NCI-H1694 (cell line): ENCODE measurements at regions not wholly inside any gene's neighbourhood (a gene's known extent, or its start where the extent isn't known, plus 50 kb on each side); places are given as distances from the start of the nearest gene placed in this dataset.

ENCODE experiments used
- DNase-seq: peaks from one replicate; lab custom pipeline; 2025; lab: John Stamatoyannopoulos, UW

DNA sequence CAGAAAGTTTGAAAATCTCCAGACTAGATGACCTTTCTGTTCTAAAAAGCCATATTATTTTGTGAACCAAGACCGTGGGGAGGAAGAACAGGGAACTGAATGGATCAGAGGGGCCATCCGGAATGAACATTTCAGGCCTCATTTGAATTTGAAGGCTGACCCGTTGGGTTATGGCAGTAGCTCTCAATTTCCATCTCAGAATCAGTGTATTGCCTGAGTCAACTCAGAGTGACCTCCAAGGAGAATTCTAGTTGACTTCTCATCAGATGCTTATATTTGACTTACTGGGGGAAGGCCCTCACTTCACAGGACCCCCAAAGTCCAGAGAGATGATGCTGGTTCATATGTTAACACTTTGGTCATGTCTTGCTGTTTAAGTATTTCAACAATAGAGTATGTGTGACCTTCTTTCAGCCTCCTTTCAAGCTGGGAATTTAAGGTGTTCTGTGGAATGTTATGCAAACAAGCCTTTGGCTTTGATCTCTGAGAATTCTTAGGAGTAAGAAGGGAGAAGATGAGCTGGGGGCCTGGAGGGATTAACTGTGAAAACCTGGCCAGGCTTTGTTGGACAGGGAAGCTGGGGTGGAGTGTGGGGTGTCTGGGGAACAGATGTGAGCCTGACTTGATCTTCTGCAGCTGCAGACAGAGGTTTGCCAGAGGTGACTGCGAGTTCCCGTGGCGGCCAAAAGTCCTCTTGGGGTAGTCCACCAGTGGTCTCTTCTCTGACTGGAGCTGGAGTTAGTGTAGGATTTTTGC is 111.2 kb upstream of the RGMA start:
- DNase-seq = no peak

DNA sequence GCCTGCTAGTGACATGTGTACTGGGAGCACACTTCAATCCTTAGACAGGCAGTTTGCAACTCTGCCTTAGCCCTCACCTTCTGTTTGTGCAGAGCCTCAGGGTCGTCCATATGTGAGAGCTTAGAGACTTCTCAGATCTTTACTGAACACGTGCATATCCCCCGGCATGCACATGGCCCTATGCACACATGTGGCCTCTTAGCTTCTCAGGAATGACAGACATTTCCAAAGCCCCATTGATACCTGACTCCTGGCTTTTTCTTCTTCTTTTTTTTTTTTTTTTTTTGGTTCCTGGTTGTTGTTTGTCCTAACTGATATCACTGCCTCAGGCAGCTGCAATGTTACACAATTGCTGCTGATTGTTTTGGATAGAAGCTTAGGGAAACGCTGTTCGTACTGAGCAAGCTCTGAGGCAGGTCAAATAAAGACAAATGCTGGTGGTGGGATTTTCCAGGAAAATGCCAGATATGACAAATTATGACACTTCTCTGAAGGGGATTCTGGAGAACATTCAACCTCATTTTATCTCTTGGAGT is 107.2 kb upstream of the RGMA start:
- no peak for DNase-seq

GRCh38 chr15:93195109-93195508 is 106.1 kb upstream of the RGMA start:
- DNase-seq = no peak

DNA sequence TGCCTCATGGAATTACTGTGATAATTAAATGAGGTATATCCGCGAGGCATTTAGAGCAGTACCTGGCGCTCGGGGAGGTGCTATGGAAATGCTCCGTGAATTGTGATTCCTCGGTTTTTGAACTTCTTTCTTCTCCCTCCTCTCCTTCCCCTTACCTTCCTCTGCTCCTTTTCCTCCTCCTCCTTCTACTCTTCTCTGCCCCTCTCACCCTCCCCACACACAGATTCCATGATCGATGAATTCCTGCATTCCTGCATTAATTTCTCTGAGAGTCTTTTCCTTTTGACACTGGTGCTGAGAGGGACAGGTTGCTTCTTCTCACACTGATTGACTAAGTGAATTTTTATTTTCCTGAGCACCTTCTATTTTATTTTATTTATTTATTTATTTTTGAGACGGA is 101.2 kb upstream of the RGMA start:
- no peak for DNase-seq

- DNase-seq = no peak
Measured at GRCh38 chr15:93189561-93189960, 100.5 kb upstream of the RGMA start.

DNA sequence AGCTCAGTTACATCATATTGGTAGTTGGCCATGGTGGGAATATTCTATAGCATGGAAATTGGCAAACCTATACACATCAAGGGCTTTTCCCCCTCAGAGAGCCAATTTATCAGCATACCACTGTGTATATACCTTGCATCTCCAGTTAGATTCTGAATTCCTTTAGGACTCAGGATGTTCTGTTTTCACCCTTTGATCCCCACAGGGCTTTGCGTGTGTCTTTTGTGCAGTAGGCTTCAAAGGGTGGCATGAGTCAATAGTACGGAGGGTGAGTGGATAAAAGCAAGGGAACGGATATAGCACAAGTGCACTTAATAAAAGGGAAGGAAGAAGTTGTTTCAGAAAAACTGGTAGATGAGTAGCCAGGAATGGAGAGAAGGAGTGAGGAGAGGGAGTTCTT is 99.2 kb upstream of the RGMA start:
- no peak for DNase-seq

- DNase-seq = no peak
Measured at GRCh38 chr15:93185796-93186195, 96.8 kb upstream of the RGMA start.

GRCh38 chr15:93182703-93183205 is 93.7 kb upstream of the RGMA start:
- DNase-seq = no peak

DNA sequence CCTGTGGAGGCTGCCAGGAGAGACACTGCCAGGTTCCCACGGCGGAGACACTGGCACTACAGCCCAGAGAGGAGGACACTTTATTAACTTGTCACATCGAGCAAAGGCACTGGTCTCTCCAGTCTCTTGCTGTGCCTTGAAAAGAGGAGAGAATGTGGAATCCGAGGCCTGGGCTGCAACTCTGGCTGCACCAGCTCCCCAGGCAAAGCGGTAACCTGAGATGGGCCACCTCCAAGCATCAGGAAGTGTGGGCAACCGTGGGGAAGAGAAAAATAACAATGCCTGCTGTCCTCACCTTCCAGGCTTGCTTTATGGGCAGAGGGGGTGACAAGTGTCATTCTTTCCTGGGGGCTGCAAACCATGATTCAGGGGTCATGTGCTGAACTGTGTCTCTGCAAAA is 91.6 kb upstream of the RGMA start:
- no peak for DNase-seq

GRCh38 chr15:93180128-93180527 is 91.1 kb upstream of the RGMA start:
- no peak for DNase-seq

DNA sequence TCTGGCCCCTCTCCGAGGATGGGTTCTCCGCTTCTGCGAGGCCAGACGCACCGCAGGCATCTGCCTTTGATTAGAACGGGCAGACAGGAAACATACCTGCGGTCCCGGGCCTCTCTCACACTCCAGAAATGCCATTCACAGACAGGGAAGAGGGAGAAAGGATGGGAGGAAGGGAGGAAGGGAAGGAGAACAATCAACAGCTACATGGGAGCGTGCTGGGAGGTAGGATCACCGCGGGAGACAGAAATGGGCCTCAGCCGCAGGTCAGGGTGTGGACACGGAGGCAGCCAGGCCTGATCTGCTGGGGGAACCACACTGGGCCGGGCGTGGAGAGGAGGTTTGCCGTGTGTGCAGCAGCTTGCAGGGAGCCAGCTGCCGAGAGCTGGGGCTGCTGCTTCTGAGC is 90.7 kb upstream of the RGMA start:
- DNase-seq = no peak

DNA sequence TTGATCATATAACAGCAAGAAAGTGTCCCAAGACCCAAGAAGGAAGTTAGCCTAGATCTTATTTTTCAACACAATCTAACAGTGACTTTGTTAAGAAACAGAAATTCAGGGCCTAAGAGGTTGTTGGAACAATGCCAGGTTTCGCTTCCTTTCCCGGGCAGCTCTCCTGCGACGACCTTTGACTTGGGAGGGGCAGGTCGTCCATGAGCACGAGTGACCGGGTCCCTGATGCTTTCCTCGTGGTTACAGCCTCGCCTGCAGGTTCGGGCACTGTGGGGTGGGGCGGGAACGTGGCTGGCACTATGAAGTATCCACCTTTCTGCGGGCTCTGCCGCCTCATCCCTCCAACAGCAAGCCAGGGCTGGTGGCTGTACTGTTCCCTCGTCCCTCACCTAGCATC is 90.1 kb upstream of the RGMA start:
- no peak for DNase-seq

- no peak for DNase-seq
Measured at GRCh38 chr15:93178371-93178770, 89.4 kb upstream of the RGMA start.

GRCh38 chr15:93176065-93176464 is 87.1 kb upstream of the RGMA start:
- DNase-seq = no peak

GRCh38 chr15:93174836-93175235 is 85.8 kb upstream of the RGMA start:
- no peak for DNase-seq

DNA sequence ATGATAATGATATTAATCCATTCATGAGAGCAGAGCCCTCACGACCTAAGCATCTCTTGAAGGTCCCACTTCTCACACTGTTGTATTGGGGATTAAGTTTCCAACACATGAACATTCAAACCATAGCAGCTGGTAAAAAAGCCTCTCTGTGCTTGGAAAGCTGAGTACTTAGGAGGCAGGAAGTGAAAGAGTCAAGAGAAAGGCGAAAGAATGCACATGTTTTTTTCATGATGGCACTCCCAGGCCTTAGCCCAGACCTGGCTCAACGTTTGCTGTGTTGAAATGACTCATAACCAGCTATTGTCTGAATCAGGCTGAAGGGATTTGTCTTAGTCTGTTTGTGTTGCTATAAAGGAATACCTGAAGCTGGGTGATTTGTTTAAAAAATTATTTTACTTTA is 84.4 kb upstream of the RGMA start:
- no peak for DNase-seq

DNA sequence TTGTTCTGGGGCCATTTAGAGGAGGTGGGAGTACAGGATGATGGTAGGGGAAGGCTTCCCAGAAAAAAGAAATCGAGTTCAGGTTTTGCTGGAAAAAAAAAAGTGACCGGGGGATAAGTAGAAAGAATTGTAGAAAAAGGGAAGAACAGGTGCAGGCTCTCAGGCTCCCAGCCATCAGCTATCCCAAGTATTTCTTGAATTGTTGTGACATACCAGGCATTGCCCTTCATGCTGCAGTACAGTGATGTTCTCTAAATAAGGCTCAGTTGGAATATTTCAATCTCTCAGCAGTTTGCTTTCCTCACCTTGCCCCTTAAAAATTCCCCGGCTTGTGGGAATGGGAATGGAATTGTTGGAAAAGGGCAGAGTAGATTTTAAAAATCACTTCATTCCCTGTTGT is 82.5 kb upstream of the RGMA start:
- no peak for DNase-seq

GRCh38 chr15:93170329-93170728 is 81.3 kb upstream of the RGMA start:
- no peak for DNase-seq

- DNase-seq = no peak
Measured at GRCh38 chr15:93168910-93169309, 79.9 kb upstream of the RGMA start.

- no peak for DNase-seq
Measured at GRCh38 chr15:93167291-93167690, 78.3 kb upstream of the RGMA start.

DNA sequence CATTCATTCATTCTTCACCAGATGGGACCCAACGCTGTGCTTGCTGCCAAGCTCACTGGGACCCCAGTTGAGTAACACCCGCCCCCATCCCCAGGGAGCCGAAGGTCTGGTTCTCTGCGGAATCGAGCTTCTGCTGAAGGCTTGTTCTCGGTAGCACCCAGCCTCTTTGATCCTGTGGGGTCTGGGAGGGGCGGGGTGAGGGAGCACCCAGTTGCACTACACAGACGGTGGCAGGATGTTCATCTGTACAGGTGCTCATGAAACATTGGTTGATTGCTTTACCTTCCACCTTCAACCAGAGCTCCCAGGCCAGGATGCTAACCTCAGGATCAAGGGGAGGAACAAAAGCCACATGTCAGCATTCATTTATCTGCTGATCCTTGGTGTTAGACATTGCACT is 77.7 kb upstream of the RGMA start:
- no peak for DNase-seq

DNA sequence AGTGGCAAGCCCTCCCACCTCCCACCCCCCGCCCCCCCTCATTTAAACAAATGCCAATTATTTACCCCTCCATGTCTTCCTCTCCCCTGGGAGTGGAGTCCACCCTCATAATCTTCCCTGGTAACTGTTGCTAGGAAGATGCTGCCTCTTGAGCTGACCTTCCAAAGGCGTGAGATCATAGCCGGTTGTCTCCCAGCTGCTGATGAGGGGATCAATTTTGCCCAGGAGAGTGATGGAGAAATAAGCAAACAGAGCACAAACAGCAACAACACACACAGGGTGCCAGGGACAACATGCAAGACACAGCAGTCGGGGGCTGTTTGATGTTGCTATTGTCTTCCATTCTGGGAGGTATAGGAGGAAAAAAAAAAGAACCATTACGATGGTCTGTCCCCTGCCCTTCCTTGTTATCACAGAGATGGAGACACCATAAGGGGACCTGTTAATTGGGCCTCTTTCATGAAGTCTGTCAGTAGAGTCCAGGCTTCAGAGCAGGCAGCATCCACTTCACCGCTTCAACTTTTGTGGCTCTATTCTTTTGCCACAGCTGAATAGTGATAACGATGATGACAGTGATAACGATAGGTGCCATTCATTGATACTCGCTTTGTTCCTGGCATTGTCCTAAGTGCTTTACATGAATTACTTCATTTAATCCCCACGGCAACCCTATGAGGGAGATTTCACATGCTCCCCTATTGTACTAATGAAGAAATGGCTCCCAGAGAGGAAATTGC is 76.9 kb upstream of the RGMA start:
- no peak for DNase-seq

DNA sequence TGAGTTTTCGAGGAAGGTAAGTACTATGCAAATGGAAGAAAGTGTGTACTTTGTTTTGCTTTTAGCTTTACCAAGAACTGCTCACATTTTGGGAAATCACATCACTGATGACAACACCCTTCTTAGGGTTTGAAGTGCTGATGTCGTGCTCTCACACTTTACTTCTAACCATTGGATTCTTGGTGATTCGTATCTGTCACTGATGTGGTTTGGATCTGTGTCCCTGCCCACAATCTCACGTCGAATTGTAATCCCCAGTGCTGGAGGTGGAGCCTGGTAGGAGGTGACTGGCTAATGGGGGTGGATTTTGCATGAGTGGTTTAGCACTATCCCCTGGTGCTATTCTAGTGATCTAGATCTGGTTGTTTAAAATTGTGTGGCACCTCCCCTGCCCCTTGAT is 75.4 kb upstream of the RGMA start:
- DNase-seq = no peak
